GM23338 (cell line): ENCODE measurements at regions not wholly inside any gene's neighbourhood (a gene's known extent, or its start where the extent isn't known, plus 50 kb on each side); places are given as distances from the start of the nearest gene placed in this dataset.

ENCODE experiments used
- ATAC-seq: fragments of 200-7000 bp; cut with Tn5 transposase; 3 replicates; pipeline ENCODE4 v1.9.1; 2020
- DNase-seq: peaks from one replicate; pipeline ENCODE4 v3.0.0-alpha.2; 2015; ENCODE audit warnings: low spot score
- H2AFZ ChIP-seq: fragments of 200-600 bp; sonication (generic); 2 replicates; pipeline ENCODE4 v1.8.0; 2016; ENCODE audit warnings: antibody characterized with exemption, mild to moderate bottlenecking, moderate library complexity
- H3F3A ChIP-seq: fragments of 200-600 bp; sonication (generic); replicated peaks from 2 replicates; pipeline ENCODE4 v1.8.0; 2017; ENCODE audit warnings: antibody characterized with exemption, mixed run types, low read depth
- H3K27ac ChIP-seq: fragments of 200-600 bp; sonication (generic); 2 replicates; pipeline ENCODE4 v1.6.1; 2016; ENCODE audit warnings: low read depth
- H3K27me3 ChIP-seq: fragments of 200-600 bp; sonication (generic); 2 replicates; pipeline ENCODE4 v1.8.0; 2016; ENCODE audit warnings: mild to moderate bottlenecking, mixed run types, moderate library complexity; ENCODE audit not compliant: insufficient read depth
- H3K36me3 ChIP-seq: fragments of 200-600 bp; sonication (generic); 2 replicates; pipeline ENCODE4 v1.8.0; 2016; ENCODE audit warnings: mild to moderate bottlenecking; ENCODE audit not compliant: insufficient read depth
- H3K4me1 ChIP-seq: fragments of 200-600 bp; sonication (generic); 2 replicates; pipeline ENCODE4 v1.8.0; 2016; ENCODE audit warnings: mild to moderate bottlenecking, moderate library complexity; ENCODE audit not compliant: insufficient read depth
- H3K4me2 ChIP-seq: fragments of 200-600 bp; sonication (generic); 2 replicates; pipeline ENCODE4 v1.7.1; 2017; ENCODE audit warnings: mixed run types
- H3K4me3 ChIP-seq: fragments of 200-600 bp; sonication (generic); 2 replicates; pipeline ENCODE4 v1.6.1; 2016; ENCODE audit warnings: mixed run types
- H3K79me2 ChIP-seq: fragments of 200-600 bp; sonication (generic); replicated peaks from 2 replicates; pipeline ENCODE4 v1.8.0; 2017; ENCODE audit warnings: mild to moderate bottlenecking; ENCODE audit not compliant: insufficient read depth
- H3K9me2 ChIP-seq: fragments of 200-600 bp; sonication (generic); 2 replicates; pipeline ENCODE4 v1.8.0; 2017; ENCODE audit not compliant: insufficient read depth
- H4K20me1 ChIP-seq: fragments of 200-600 bp; sonication (generic); replicated peaks from 2 replicates; pipeline ENCODE4 v1.8.0; 2017; ENCODE audit warnings: mild to moderate bottlenecking; ENCODE audit not compliant: insufficient read depth
- H3K27ac Mint-ChIP-seq: 2 replicates; pipeline ENCODE4 v1.8.0; 2020; ENCODE audit warnings: inconsistent platforms, mild to moderate bottlenecking, moderate library complexity, mixed read lengths
- H3K27me3 Mint-ChIP-seq: 3 replicates; pipeline ENCODE4 v1.8.0; 2022; ENCODE audit warnings: low read depth, mild to moderate bottlenecking, moderate library complexity, mixed read lengths, inconsistent platforms; ENCODE audit not compliant: insufficient read depth, poor library complexity
- H3K36me3 Mint-ChIP-seq: 3 replicates; pipeline ENCODE4 v1.8.0; 2021; ENCODE audit warnings: low read depth, mild to moderate bottlenecking, inconsistent platforms, moderate library complexity, mixed read lengths
- H3K4me1 Mint-ChIP-seq: 3 replicates; pipeline ENCODE4 v1.8.0; 2020; ENCODE audit warnings: mild to moderate bottlenecking, inconsistent platforms, mixed read lengths
- H3K4me3 Mint-ChIP-seq: 3 replicates; pipeline ENCODE4 v1.8.0; 2021; ENCODE audit warnings: moderate library complexity, mild to moderate bottlenecking, inconsistent platforms, mixed read lengths
- H3K9me3 Mint-ChIP-seq: 3 replicates; pipeline ENCODE4 v1.8.0; 2020; ENCODE audit warnings: moderate library complexity, mild to moderate bottlenecking, inconsistent platforms, mixed read lengths
- CREB1 ChIP-seq: fragments of 250-450 bp; sonication (Bioruptor Pico); IDR thresholded peaks from 2 replicates; pipeline ENCODE4 v1.5.0; 2020; ENCODE audit warnings: low read depth, mild to moderate bottlenecking, moderate library complexity
- CTCF ChIP-seq, 2 experiments: fragments of 200-600 bp in 1 of 2; sonication (generic) in 1 of 2; conservative IDR thresholded peaks; 2 replicates each; pipeline versions ENCODE4 v1.5.1 to v1.6.1; 2016 to 2017; ENCODE audit warnings: antibody characterized with exemption in 2 of 2, low read depth in 2 of 2, mild to moderate bottlenecking in 2 of 2, moderate library complexity in 1 of 2
- ETS1 ChIP-seq: IDR thresholded peaks from 2 replicates; pipeline ENCODE4 v1.6.1; 2016; ENCODE audit warnings: antibody characterized with exemption
- EZH2 ChIP-seq: fragments of 200-600 bp; sonication (generic); IDR thresholded peaks from one replicate; pipeline ENCODE4 v1.8.0; 2017; ENCODE audit warnings: antibody characterized with exemption, mild to moderate bottlenecking, low read depth; ENCODE audit not compliant: unreplicated experiment
- JUNB ChIP-seq: IDR thresholded peaks from one replicate; pipeline ENCODE4 v1.6.1; 2016; ENCODE audit warnings: antibody characterized with exemption; ENCODE audit not compliant: unreplicated experiment
- NANOG ChIP-seq: IDR thresholded peaks from 2 replicates; pipeline ENCODE4 v1.6.1; 2016; ENCODE audit warnings: antibody characterized with exemption, borderline replicate concordance
- REST ChIP-seq: IDR thresholded peaks from one replicate; pipeline ENCODE4 v1.6.1; 2018; ENCODE audit warnings: antibody characterized with exemption; ENCODE audit not compliant: unreplicated experiment
- ZNF462 ChIP-seq: fragments of 250-450 bp; sonication (Bioruptor Pico); IDR thresholded peaks from 2 replicates; pipeline ENCODE4 v1.5.0; 2020; ENCODE audit warnings: mild to moderate bottlenecking, moderate library complexity

- no peaks in the 10 kb centered on the region for H3K9me3 Mint-ChIP-seq
- TF ChIP-seq ETS1 (no peak), CREB1 (CRISPR knock-in tag) (no peak), JUNB (no peak), ZNF462 (no peak), NANOG (no peak), EZH2 (no peak), CTCF (conservative IDR thresholded peaks at IDR 0.05; ENCODE audit: low read depth in 2 of 2) (no peak), REST (no peak)
- Histone ChIP-seq H3K4me2 (no peak overlapping the region), H3K27me3 (no peaks in the 10 kb centered on the region), H2AFZ (no peak overlapping the region), H3K4me1 (no peaks in the 10 kb centered on the region), H3K9me2 (no peaks in the 10 kb centered on the region), H3F3A (no peaks in the 10 kb centered on the region), H4K20me1 (no peaks in the 10 kb centered on the region), H3K79me2 (no peaks in the 10 kb centered on the region), H3K27ac (no peak overlapping the region), H3K4me3 (no peak overlapping the region), H3K36me3 (no peaks in the 10 kb centered on the region)
- H3K4me3 Mint-ChIP-seq = no peak overlapping the region
- H3K4me1 Mint-ChIP-seq = no peaks in the 10 kb centered on the region
- DNase-seq (no peak), ATAC-seq (no peak)
- H3K27me3 Mint-ChIP-seq = no peaks in the 10 kb centered on the region
- no peaks in the 10 kb centered on the region for H3K36me3 Mint-ChIP-seq
- no peak overlapping the region for H3K27ac Mint-ChIP-seq
Observed at GRCh38 chr6:147829835-147830234, 321.3 kb downstream of the SAMD5 start.
